ENCODE measurements at regions not wholly inside any gene's neighbourhood (a gene's known extent, or its start where the extent isn't known, plus 50 kb on each side); places are given as distances from the start of the nearest gene placed in this dataset.

GRCh38 chr20:19026121-19026878 is 186.1 kb upstream of the SLC24A3 start:
- TF ChIP-seq SIN3A (IDR thresholded peaks at IDR 0.05; ENCODE audit: borderline replicate concordance, low read depth, low read length) (no peak), REST (IDR thresholded peaks at IDR 0.05; ENCODE audit: low read depth, low read length) (no peak), CTCF (IDR thresholded peaks at IDR 0.05) (no peak), GABPA (IDR thresholded peaks at IDR 0.05; ENCODE audit: low read depth) (no peak), MAX (IDR thresholded peaks at IDR 0.05; ENCODE audit: low read depth) (no peak), POLR2AphosphoS5 (IDR thresholded peaks at IDR 0.05; ENCODE audit: low read depth, low read length) (no peak), ZBTB33 (IDR thresholded peaks at IDR 0.05; ENCODE audit: borderline replicate concordance, low read depth) (no peak), TCF12 (IDR thresholded peaks at IDR 0.05) (no peak), EP300 (IDR thresholded peaks at IDR 0.05; ENCODE audit: borderline replicate concordance in 1 of 2, low read depth in 1 of 2, low read length in 1 of 2) (no peak), RFX5 (IDR thresholded peaks at IDR 0.05; ENCODE audit: low read length) (no peak), RCOR1 (IDR thresholded peaks at IDR 0.05; ENCODE audit: low read length) (no peak), YY1 (IDR thresholded peaks at IDR 0.05; ENCODE audit: low read depth) (no peak), SMC3 (IDR thresholded peaks at IDR 0.05; ENCODE audit: low read depth, low read length) (no peak)
